ENCODE measurements at regions not wholly inside any gene's neighbourhood (a gene's known extent, or its start where the extent isn't known, plus 50 kb on each side); places are given as distances from the start of the nearest gene placed in this dataset.

- no peak for TF ChIP-seq CTCF (IDR thresholded peaks at IDR 0.05; ENCODE audit: low read depth, low read length, poor library complexity, severe bottlenecking)
- TF ChIP-seq EZH2phosphoT487 (IDR thresholded peaks at IDR 0.05; ENCODE audit: borderline replicate concordance, low read length), result no peak
Measured at GRCh38 chr2:204343685-204344084, 201.6 kb upstream of the PARD3B start.

Data from DOHH2 (cell line).